Ramos (cell line): ENCODE measurements at regions not wholly inside any gene's neighbourhood (a gene's known extent, or its start where the extent isn't known, plus 50 kb on each side); places are given as distances from the start of the nearest gene placed in this dataset.

Source experiments
- in situ Hi-C: fragments of 300-500 bp; cut with MboI; formaldehyde crosslinking; loops from one replicate; pipeline ENCODE4 v1.14.3; 2022; ENCODE audit warnings: low sequenced_read_pairs; ENCODE audit not compliant: unreplicated experiment

GRCh38 chr9:30673132-30673531 is 1711.3 kb upstream of the ACO1 start:
- in situ Hi-C loops: no loop called here

- in situ Hi-C loops: no loop called here
Measured at GRCh38 chr9:30676651-30677050, 1707.8 kb upstream of the ACO1 start.

- in situ Hi-C loops: no loop called here
Measured at GRCh38 chr9:30677221-30677620, 1707.2 kb upstream of the ACO1 start.

DNA sequence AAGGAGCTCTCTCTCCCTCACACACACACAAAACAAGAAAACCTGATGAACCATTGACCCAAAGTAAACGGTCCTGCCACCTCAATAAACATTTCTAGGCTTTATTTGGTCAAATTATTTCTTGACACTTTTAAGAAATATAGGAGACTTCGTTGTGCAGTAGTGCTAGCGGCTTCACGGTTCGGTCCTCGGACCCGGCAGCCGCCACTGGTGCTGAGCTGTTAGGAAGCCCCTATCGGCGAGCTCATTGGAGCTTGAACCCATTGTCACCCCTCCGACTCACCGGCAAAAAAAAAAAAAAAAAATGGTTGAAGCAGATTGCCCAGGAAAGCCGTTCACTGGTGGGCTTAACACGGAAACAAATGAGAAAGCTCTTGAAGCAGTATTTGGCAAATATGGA is 1695.6 kb upstream of the ACO1 start:
- in situ Hi-C loops: no loop called here

- in situ Hi-C loops: no loop called here
Measured at GRCh38 chr9:30697958-30698357, 1686.5 kb upstream of the ACO1 start.

- in situ Hi-C loops: no loop called here
Measured at GRCh38 chr9:30711591-30711990, 1672.9 kb upstream of the ACO1 start.

DNA sequence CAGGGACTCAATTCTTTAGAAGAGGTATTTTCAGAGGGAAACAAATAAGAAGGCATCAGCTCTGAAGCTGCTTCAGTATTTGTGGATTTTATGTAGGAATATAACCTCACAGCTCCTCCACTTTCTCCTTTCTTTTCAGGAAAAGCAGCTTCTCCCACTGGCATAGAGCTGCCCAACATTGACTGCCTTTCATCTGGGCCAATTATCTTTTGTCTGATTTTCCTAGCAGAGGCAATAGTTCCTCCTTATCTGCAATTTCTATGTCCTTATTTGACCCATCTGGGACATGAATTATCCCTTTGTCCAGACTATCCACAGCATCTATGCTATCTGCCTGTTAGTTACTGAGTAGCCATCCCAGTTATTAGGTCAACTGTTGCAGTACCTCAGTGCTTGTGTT is 1671.2 kb upstream of the ACO1 start:
- in situ Hi-C loops: no loop called here

- in situ Hi-C loops: no loop called here
Measured at GRCh38 chr9:30714389-30714788, 1670.1 kb upstream of the ACO1 start.

GRCh38 chr9:30718483-30718882 is 1666.0 kb upstream of the ACO1 start:
- in situ Hi-C loops: no loop called here

DNA sequence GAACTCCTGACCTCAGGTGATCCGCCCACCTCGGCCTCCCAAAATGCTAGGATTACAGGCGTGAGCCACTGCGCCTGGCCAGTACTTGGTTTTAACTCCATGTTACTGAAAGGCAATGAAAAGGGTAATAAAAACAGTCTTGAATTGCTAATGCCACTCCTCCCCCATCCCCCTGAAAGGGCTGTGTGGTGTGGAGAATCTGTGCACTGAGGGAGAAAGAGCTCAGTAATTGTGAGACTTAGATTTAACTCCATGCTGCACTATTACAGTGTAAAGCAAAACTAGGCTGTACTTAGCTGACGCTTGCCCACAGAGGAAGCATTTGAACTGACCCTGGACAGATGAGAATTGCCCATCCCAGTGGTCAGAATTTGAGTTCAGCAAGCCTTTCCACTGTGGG is 1662.4 kb upstream of the ACO1 start:
- in situ Hi-C loops: no loop called here

DNA sequence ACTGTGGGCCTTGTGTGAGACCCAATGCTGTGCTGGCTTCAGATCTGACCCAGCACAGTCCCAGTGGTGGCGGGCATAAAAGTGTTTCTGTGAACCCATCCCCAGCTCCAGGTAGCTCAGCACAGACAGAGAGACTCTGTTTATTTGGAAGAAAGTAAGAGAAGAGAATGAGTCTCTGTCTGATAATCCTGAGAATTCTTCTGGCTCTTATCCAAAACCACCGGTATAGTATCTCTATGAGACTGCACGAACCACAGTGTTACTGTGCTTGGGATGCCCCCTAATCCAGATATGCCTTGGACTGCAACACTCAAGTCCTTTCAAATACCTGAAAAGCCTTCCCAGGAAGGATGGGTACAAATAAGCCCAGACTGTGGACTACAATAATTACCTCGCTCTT is 1660.8 kb upstream of the ACO1 start:
- in situ Hi-C loops: no loop called here

DNA sequence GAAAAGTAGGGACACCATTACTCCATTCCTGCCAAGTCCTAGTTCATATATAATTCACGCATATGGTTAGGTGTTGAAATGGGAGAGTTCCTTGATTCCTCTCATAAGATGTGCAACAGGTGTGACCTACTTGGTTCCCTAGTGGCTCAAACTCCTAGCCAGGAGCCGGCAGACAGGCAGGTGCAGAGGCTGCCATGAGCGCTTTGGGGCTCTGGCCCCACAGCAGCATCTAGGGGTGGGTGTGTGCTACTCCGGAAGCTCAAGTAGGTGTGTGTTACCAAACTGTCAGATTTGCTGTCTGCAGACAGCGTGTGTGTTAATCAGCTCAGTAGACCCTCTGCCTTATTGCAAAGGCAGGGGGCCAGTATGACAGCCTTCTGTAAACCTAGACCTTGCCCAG is 1652.4 kb upstream of the ACO1 start:
- in situ Hi-C loops: no loop called here

GRCh38 chr9:30744871-30745270 is 1639.6 kb upstream of the ACO1 start:
- in situ Hi-C loops: no loop called here

DNA sequence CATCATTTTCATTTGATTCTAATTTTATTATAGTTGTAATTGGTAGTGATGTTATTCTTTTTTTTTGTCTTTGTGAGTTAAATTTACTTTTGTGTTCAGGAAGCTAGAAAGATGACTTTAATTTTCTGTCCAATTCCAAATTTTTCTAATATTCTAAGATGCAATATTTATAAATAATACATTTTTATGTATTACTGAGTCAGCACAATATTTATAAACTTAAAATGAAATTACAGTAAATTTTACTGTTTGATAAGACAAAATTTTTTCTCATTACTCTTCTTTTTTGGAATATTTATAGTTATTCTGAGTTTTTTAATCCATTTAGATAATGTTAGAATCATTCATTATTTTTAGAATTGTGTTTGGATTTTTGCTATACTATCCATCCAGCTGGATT is 1637.9 kb upstream of the ACO1 start:
- in situ Hi-C loops: no loop called here

GRCh38 chr9:30757723-30758122 is 1626.7 kb upstream of the ACO1 start:
- in situ Hi-C loops: loop anchor here (25.0 kb wide), 1 partner anchor 105 kb away; no protein-coding TSS in a partner anchor

GRCh38 chr9:30758726-30759446 is 1625.6 kb upstream of the ACO1 start:
- in situ Hi-C loops: loop anchor here (25.0 kb wide), 1 partner anchor 103 kb away; no protein-coding TSS in a partner anchor

DNA sequence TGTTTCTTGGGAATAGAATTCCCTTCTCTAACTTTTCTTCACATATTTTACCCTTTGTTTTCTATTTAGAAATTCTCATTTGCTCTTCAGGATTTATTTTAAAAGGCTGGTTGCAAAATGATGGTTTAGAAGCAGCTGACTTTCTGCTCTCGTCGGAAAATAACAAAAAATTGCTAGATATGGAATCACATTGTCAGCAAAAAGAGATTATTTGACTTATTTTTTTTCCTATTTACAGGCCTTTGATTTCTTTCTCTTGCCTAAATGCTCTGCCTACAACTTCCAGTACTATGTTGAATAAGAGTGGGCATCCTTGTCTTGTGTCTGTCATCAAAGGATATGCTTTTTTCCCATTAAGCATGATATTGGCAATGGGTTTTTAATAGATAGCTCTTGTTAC is 1619.1 kb upstream of the ACO1 start:
- in situ Hi-C loops: loop anchor here (25.0 kb wide), 1 partner anchor 97 kb away; no protein-coding TSS in a partner anchor

DNA sequence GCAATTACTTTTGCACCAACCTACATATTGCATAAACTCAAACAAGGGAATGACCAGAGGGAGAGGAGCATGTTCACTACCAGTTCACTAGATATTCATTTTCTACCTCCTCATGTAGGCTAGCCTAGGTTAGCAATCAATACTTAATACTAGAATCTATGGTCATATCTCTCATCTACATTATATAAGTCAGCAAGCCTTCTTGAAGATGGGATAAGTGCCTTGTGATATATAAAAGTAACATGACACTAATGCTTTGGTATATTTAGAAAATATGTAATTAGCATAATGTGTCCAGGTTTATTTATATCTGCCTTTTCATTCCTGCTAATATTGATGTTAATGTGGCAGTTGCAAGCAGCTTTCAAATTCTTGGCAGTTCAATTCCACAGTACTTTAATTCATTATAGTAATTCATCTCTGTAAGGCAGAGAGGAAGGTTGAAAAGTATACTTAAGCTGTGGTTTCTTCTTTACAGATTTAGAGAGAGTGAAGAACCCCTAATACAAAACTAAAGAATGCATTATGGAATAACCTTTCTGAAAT is 1613.2 kb upstream of the ACO1 start:
- in situ Hi-C loops: loop anchor here (25.0 kb wide), 1 partner anchor 91 kb away; no protein-coding TSS in a partner anchor

DNA sequence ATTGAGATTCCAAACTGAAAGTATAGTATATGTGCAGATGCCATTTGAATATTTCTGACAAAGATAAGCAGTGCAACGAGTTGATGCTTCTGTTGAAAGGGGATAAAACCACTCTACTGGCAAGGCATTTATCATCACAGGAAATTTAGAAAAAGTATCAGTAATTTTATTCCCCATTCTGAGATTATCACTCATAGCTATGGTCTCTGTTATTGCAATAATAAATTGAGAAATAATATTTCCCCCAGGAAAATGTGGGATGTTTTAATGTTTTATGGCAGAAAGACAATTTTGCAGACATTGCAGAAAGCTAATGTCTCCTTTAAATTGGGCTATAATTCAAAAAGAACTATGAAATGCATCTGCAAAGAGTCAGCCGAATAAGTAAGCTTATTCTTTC is 1612.7 kb upstream of the ACO1 start:
- in situ Hi-C loops: loop anchor here (25.0 kb wide), 1 partner anchor 91 kb away; no protein-coding TSS in a partner anchor

DNA sequence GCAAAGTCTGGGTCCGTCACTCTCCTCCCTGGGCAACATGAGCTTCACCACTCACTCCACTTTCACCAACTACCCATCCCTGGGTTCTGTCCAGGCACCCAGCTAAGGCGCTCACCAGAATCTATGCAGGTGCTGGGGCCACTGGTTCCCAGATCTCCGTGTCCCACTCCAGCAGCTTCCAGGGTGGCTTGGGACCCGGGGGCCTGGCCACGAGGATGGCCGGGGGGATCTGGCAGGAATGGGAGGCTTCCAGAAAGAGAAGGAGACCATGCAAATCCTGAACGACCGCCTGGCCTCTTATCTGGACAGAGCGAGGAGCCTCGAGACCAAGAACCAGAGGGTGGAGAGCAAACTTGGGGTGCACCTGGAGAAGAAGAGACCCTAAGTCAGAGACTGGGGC is 1611.0 kb upstream of the ACO1 start:
- in situ Hi-C loops: loop anchor here (25.0 kb wide), 1 partner anchor 89 kb away; no protein-coding TSS in a partner anchor

DNA sequence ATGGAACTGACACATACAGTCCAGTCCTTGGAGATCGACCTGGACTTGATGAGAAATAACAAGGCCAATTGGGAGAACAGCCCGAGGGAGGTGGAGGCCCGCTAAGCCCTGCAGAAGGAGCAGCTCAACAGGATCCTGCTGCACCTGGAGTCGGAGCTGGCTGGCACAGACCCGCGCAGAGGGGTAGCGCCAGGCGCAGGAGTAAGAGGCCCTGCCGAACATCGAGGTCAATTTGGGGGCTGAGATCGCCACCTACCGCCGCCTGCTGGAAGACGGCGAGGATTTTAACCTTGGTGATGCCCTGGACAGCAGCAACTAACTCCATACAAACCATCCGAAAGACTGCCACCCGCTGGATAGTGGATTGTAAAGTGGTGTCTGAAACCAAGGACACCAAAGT is 1610.1 kb upstream of the ACO1 start:
- in situ Hi-C loops: loop anchor here (25.0 kb wide), 1 partner anchor 88 kb away; no protein-coding TSS in a partner anchor

GRCh38 chr9:30775236-30775635 is 1609.2 kb upstream of the ACO1 start:
- in situ Hi-C loops: no loop called here
